ENCODE measurements at regions not wholly inside any gene's neighbourhood (a gene's known extent, or its start where the extent isn't known, plus 50 kb on each side); places are given as distances from the start of the nearest gene placed in this dataset.
A peak's percentile ranks its signal among the peaks of the same experiment; 100 is the strongest.
"Not testable (repeated sequence)": the region's sequence is repeated elsewhere in the genome, so short reads cannot be mapped to it uniquely, and the experiment has no call there.

DNA sequence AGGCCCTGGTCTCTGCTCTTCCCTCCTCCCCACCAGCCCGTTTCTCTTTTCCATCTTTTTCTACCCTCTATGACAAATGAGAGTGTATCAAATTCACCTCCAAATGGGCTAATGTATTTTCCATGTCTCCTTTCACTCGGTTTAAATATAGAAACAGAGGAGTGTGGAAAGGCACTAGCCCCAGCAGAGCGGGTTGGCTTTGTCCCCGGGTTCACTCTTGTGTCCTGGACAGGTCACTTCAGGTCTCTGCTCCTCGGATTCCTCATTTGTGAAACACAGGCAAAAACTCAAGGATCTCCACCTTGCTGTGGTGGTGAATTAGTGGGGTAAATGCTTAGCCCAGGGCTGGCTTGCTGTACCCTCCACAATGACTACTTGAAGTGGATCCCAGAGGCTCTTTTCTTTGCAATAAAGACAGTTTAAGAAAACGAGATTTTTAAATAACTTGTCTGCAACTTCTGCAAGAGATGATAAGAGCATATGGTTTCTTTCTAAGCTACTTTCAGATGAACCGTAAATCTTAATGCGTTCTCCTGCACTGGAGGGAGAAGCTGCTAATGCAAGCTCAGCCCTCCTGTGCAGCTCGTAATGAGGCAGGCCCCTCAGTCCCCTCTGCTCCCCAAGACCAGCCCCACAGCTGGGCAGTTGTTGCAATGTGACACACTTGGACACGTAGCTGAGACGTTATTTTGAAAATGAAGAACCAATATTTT, 292.9 kb downstream of the THBS2 start:
- no peak for DNase-seq

DNA sequence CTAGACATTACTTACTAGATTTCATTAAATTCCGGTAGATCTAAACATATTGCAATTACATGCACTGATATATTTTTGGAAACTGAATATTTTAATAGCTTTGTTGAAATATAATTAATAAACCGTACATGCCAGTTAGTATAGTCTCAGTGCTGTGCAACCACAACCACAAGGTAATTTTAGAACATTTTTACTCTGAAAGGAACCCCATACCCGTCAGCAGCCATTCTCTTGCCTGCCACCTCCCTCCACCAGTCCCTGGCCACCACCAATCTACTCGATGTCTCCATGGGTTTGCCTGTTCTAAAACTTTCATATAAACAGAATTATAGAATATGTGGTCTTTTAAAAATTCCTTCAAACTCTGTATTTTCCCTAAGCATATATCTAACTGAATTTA, 293.9 kb downstream of the THBS2 start:
- DNase-seq, result no peak

DNA sequence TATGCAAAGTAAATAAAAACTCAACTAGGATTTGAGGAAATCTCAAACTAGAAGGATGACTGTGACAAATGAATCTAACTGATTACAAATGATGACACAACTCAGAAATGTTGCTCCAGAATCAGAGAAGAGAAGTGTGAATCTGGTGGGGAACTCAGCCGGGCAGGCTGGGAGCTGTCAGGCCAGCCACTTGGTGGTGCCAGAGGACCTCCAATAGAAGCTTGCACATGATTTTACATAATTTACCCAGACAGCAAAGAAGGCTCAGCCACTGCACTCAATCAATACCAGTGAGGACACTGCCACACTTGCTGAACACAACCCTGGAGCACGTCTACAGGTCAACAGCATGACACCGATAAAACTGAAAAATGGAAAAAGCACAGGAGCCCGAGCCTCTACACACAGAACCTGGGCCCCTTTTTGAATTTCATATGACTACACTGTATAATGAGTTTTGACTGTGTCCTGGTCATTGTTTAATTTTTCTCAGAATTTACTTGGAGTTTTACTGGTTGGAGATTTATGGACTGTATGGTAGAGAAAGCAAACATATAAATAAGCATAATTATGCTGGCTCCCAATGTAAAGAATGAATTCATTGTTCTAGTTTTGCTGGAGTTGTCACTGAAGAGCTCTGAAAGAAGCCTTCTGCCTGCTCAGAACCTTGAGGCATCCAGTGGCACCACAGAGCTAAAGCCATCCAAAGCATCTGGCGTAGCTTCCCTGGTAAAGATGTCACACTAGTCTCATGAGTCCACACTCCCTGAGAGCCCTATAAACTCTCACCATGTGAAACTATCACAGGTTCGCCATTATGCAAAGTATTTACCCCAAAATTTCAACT, 296.5 kb downstream of the THBS2 start:
- peak; percentile 9 for DNase-seq

DNA sequence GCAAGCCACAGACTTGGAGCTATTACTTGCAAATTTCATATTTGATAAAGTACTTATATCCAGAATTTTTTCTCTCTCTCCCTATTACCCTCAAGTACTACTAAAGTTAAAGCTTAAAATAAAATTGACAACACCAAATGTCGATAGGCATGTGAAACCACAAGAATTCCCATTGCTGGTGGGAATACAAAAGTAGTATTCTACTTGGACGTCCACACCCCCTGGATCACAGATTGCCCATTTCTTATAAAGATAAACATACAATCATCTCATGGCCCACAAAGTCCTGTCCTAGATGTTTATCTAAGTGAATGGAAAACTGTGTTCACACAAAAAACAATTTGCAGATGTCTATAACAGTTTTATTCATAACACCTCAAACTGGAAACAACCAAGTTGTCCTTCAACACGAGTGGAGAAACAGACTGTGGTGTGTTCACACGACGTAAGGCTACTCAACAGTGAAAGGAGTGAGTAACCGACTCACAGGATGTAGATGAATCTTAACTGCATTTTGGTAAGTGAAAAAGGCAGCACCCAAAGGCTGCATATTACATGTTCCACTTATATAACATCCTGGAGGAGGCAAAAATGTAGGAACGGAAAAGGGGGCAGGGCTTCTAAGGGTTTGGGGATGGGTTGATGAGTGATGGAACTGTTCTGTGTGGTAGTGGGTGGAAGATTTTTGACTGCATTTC, 297.4 kb downstream of the THBS2 start:
- no peak for DNase-seq

DNA sequence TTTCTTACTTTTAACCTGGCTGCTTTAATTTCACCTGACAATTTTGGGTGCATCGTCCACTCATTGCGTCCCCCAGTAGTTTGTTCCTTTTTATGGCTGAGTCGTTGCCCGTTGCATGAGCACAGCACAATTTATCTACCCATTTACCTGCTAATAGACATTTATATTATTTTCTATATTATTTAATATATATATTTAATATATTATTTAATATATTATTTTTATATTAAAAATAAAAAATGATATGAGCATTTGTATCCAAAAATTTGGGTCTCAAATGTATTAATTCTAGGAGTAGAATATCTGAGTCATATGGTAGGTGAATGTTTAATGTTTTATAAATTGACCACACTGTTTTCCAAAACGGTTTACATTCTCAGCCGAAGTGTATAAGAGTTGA, 300.2 kb downstream of the THBS2 start:
- no peak for DNase-seq

DNA sequence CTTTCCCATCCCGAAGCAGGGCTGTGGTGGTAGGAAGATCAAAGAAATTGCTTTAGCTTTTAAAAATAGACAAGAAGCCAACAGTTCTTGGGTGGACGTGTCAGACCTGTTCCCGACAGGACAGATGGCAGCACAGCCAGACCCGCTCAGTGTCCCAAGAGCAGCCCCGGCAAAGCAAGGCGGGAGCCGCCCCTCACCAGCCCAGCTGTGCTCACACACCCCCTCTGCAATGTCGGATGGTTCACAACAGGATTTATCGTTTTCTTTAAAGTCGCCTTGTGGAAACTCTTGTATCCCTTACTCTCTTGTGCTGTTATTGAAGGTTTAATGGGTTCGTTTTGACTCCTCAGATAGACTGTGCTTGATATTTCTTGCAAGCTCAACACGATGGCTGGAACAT, 302.4 kb downstream of the THBS2 start:
- DNase-seq, result no peak

DNA sequence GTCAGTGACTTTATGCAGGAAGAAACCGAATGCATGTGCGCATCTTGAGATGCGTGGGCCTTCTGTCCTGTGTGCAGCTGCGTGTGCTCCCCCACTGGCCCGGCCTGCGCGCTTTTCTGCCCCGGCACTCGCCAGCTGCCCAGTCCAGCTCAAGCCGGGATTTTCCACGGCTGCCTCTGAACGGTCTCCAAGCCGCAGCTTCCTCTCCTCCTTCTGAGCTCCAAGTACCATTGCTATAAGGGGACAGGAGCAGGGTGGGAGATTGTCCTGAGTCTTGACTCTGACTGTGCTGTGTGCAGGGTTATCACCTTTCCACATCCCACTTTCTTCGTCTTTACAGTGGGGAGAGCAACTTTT, 302.8 kb downstream of the THBS2 start:
- no peak for DNase-seq

DNA sequence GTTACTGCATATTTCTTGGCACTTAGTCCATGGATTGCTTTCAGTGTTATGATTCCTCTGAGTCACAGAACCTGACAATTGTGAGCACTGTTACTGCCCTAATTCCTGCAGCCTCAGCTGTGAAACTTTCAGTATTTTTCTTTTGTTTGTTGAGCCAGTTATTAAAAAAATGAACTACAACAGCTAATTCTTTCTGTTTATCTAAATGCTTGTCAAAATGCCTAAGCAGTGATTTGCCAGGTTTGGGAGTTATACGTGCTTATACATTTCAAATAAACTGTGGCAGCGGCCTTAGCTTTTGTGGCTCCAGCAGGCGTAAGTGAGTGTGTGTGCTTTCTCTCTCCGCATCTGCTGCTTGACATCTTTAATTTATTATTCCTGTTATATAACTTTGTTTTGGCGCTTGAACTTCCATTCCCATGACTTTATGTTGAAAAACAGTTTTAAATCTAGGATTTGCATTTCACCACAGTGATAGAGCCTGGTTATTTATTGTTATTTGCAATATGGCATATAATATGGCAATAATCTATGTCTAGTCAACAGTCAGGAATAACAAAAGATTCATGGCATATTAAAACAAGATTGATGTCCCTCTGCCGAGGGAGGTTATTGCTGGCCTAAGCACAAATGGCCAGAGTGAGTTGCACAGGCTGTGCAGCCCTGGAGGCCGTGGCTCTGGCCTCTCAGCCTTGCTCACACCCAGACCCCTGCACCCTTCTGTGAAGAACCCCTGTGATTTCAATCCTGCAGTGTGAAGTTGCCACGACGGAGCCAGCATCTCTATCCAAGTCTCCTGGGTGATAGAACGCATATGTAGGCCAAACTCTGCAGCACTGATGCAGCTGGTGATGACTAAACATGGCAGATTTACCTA, 303.4 kb downstream of the THBS2 start:
- no peak for DNase-seq

DNA sequence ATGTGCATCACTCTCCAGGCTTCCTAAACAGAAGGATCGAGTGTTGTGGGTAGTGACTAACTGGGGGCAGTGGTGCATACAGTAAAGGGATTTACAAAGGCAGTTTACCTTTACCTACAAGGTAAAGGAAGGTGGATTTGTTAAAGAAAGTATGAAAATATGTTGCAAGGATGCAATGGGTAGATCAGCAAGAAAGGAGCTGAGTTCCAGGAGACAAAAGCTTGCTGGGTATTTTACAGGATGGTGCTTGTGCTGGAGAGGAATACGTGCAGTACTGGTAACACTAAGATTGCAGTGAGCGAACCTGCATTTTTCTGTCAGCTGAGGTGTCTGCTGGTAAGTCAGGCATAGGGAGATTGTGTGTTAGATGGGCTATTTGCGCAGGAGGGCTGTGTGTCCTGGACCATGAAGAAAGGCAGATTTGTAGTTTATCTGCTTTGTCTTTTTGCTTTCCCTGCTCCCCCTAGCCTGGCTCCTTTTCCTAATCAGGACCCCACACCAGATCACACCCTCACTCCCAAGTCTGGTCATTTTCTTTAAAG, 304.6 kb downstream of the THBS2 start:
- no peak for DNase-seq

DNA sequence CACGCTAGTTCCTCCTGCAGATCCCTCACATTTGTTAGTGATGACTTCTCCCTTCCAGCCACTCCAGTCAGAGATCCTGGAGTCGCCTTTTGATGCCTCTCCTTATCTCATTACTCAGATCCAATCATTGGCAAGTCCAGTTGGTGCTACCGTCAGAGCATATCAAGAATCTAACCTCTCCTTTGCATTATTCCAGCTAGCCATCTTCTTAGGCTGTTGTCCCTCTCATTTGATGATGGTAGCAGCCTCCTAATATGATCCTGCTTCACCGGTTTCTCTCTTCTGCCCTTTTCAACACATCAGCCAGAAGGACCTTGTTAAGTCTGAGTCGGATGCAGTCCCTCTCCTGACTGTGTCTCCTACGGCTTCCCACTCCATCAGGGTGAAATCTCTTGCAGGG, 305.6 kb downstream of the THBS2 start:
- DNase-seq, result no peak

DNA sequence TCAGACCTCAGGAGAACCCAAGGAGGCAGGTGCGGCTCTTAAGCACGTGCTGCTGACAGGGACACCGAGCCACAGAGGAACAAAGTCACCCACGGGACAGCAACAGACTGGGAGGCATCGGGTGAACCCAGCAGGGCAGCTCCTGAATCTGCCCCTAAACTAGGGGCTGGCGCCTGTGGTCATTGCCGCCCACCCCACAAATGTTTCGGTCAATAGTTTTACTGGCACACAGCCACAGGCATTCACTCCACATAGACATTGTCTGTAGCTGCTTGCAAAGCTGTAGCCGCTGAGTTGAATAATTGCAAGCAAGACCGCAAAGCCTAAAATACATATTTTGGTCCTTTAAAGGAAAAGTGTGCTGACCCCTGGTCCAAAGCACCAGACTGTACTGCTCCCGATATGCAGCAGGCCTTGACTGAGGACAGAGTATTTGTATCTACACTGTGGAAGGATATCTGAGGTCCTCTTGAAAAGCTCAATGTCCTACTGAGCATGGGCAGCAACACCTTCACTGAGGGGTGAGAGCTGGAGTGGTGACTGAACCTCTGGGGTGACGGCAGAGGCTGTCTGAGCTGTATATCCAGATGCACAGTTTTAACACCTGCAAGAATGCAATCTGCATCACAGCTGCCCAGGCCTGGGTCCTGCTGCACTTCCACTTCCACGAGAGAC, 310.3 kb downstream of the THBS2 start:
- DNase-seq, result no peak

DNA sequence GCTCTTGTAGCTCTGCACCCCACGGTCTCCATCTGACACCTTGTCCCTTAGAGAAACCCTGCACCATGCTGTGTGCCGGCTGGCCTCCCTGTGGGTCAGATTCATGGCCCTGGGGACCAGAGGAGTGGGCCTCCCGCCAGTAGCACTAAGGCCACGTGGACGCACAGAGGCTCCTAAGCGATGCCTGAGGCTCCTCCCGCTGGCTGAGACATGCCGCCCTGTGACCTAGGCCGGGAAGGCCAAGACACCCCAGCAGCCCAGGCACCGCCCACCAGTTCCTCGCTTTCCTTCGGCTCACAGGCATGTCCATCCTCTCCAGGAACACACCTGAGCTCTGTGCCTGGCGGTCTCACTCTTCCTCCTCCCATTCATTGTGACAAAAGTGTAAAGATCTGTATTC, 311.0 kb downstream of the THBS2 start:
- no peak for DNase-seq

DNA sequence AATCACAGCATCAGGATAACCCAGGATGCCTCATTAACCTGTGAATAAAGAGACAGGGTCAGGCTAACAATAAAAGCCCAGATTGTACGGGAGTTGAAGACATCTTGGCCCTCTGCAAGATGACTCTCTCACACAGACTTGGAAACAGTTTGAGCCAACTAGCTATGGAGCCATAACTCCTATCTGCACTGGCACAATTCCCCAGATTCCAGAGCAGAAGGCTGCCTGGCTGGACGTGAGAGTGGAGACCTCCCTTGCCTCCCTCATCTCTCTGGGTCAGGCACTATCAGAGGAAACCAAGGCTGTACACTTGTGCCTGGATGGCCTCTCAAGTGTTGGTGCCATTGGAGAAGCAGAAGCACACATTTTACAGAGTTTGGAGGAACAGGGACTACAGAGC, 312.6 kb downstream of the THBS2 start:
- DNase-seq, result no peak

DNA sequence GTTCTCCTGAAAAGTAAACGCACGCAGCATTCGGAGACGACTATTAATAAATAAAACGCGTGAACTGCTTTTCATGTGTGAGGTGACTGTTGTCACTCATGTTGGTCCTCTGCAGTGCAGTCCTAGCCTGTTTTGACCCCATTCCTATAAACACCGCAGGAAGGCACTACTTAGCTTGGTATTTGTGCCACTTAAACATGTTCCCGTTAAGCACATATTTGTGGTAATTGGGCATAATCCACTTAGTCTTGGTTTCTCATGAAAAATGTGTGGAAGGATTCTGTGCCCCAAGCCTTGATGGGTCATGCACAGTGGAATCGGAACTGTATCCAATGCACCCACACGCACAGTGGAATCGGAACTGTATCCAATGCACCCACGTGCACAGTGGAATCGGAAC, 313.9 kb downstream of the THBS2 start:
- DNase-seq, result no peak

DNA sequence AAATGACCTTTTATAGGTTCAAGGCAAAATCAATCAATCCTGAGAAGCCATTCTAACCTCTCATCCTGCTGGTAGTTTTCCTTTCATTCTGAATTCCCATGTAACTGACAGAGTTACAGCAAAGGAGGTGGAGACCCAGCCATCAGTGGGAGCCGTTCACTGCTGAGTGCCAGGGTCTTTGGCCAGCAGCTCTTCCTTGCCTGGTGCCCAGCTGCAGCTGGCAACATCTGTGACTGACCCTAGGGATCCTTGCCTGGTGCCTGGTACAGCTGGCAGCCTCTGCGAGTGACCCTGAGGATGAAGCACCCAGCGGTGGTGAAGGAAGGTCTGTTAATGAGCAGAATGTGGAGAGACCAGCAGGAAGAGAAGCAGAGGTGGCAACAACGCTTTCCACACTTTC, 314.6 kb downstream of the THBS2 start:
- DNase-seq, result no peak

DNA sequence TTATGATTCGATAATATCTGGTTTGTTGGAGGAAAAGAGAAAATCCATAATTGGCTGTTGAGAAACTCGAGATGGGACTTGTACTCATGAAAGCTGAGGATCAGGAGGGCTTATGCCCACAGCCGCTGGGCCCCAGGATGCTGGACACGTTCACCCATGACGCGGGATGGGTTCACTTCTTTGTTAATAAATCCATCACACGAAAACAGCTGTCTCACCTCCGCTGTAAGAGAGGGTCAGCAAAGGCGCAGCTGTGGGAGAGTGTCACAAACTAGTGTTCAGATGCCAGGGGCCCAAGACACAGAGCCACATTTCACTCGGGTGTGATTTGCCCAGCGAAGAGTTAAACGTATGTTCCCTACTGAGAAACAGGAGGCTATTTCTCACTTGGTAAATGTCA, 315.1 kb downstream of the THBS2 start:
- no peak for DNase-seq

DNA sequence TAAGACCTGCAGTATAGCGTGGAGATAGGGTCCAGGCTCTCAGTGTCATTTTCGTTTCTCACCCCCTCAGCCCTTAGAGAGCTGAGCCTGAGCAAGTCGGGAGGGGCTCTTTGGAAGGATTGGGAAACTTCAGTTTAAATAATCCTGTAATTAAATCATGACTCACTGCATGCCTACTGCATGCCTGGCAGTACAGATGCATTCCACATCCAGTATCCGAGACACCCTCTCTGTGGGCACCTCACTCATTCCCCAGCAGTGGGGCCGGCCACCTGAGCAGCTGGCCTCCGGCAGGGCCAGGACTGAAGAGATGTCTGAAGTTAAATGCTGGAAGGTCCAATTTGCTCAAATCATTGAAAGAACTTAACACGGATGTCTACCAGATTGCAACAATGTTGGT, 316.6 kb downstream of the THBS2 start:
- no peak for DNase-seq

DNA sequence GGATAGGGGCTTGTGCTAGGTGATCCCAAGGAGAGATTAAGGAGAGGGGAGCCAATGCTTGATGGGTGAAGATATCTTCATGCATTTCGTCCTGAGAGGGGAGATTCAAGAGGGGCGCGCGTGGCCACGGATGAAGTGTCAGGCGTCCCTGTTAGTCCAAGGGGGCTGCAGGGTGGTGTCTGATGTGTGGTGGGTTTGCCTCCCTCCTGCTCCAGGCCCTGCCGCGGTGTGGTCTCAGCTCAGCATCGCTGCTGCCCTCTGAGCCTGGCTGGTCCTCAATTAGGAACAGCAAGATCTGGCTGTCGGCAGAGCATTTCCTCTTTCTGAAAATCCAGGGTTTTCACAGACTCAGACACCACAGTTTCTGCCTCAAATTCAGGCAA, 318.0 kb downstream of the THBS2 start:
- no peak for DNase-seq

DNA sequence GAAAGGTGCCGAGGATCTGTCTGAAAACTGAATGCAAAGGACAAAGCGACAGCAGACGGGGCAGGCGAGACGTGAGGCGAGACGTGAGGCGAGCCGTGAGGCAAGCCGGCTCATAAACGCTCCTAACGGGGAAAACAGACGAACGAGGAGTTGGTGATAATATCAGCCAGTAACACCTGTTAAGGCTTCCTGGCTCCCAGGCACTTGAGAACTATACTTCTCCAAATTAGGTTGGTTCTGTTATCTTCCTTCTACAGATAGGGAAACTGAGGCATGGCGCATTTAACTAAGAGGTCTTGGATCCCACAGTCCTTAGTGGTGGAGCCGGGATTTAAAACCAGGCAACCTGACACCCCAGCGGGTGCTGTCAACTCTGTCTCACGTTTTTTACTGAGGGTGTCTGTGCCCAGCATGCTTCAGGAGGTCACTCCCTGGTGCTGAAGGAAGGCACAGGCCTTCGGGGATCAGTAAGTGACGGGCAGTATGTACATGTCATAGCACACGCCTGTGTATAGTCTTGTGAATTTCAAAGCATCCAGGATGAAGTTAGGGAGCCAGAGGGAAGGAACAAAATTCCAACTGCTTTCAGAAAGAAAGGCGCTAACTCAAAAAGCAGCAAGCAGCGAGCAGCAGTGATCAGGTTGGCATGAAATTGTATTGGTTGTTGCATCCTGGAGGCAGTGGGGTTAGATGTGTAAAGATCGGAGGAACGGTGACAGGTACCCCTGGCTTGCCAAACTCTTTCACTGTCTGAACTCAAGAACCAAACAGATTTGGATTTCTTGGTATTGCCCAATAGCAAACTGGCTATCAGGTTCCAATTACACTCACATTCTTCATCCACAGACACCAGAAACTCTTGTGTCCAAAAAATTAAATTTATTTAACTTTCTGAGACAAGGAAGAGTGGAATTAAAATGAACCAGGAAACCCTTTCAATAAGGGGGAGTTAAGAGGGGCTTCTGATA, 318.7 kb downstream of the THBS2 start:
- no peak for DNase-seq

DNA sequence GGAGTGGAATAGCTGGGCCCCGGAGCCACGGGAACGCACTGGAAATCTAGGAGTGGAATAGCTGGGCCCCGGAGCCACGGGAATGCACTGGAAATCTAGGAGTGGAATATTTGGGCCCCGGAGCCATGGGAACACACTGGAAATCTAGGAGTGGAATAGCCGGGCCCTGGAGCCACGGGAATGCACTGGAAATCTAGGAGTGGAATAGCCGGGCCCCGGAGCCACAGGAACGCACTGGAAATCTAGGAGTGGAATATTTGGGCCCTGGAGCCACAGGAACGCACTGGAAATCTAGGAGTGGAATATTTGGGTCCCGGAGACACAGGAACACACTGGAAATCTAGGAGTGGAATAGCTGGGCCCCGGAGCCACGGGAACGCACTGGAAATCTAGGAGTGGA, 321.5 kb downstream of the THBS2 start:
- DNase-seq, result not testable (repeated sequence)

DNA sequence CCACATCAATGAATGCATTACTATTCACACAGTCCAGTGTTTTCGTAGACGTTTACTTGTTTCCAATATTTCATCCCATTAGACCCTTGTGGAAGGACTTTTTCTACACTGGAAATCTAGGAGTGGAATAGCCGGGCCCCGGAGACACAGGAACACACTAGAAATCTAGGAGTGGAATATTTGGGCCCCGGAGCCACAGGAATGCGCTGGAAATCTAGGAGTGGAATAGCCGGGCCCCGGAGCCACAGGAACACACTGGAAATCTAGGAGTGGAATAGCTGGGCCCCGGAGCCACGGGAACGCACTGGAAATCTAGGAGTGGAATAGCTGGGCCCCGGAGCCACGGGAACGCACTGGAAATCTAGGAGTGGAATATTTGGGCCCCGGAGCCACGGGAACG, 322.6 kb downstream of the THBS2 start:
- not testable (repeated sequence) for DNase-seq

Measured in stimulated activated CD4-positive, alpha-beta T cell treated with anti-CD3 and anti-CD28 coated beads, Interleukin-12 subunit alpha, Interleukin-12 subunit beta, amount 100 ng/mL, for 4 hours (primary cell).